ENCODE measurements at regions not wholly inside any gene's neighbourhood (a gene's known extent, or its start where the extent isn't known, plus 50 kb on each side); places are given as distances from the start of the nearest gene placed in this dataset.
A peak's percentile ranks its signal among the peaks of the same experiment; 100 is the strongest.

GRCh38 chrX:40508560-40508959 is 72.2 kb upstream of the ATP6AP2 start:
- no peaks in the 10 kb centered on the region for H3K36me3 Mint-ChIP-seq (ENCODE audit: low read depth)
- no peak for DNase-seq (ENCODE audit: low spot score)
- TF ChIP-seq, protein P1, sequence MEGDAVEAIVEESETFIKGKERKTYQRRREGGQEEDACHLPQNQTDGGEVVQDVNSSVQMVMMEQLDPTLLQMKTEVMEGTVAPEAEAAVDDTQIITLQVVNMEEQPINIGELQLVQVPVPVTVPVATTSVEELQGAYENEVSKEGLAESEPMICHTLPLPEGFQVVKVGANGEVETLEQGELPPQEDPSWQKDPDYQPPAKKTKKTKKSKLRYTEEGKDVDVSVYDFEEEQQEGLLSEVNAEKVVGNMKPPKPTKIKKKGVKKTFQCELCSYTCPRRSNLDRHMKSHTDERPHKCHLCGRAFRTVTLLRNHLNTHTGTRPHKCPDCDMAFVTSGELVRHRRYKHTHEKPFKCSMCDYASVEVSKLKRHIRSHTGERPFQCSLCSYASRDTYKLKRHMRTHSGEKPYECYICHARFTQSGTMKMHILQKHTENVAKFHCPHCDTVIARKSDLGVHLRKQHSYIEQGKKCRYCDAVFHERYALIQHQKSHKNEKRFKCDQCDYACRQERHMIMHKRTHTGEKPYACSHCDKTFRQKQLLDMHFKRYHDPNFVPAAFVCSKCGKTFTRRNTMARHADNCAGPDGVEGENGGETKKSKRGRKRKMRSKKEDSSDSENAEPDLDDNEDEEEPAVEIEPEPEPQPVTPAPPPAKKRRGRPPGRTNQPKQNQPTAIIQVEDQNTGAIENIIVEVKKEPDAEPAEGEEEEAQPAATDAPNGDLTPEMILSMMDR (IDR thresholded peaks at IDR 0.05): no peak
- no peaks in the 10 kb centered on the region for H3K27me3 Mint-ChIP-seq (ENCODE audit: low read depth)
- H3K4me3 Mint-ChIP-seq (ENCODE audit: unreplicated experiment): no peak overlapping the region
- H3K27ac Mint-ChIP-seq (ENCODE audit: unreplicated experiment): no peak overlapping the region
- H3K9me3 Mint-ChIP-seq (ENCODE audit: low read depth): peaks cover 9% of the 10 kb centered on the region
- H3K4me1 Mint-ChIP-seq (ENCODE audit: low read depth): peaks cover 18% of the 10 kb centered on the region

GRCh38 chrX:40506201-40506985 is 74.4 kb upstream of the ATP6AP2 start:
- H3K27me3 Mint-ChIP-seq (ENCODE audit: low read depth): peaks cover 3% of the 10 kb centered on the region
- peaks cover 18% of the 10 kb centered on the region for H3K4me1 Mint-ChIP-seq (ENCODE audit: low read depth)
- no peak overlapping the region for H3K4me3 Mint-ChIP-seq (ENCODE audit: unreplicated experiment)
- TF ChIP-seq, protein P1 (IDR thresholded peaks at IDR 0.05): no peak
- peaks cover 12% of the 10 kb centered on the region for H3K9me3 Mint-ChIP-seq (ENCODE audit: low read depth)
- no peak for DNase-seq (ENCODE audit: low spot score)
- no peaks in the 10 kb centered on the region for H3K36me3 Mint-ChIP-seq (ENCODE audit: low read depth)
- peak overlapping the region; percentile 37 for H3K27ac Mint-ChIP-seq (ENCODE audit: unreplicated experiment)

GRCh38 chrX:40504801-40505605 is 75.8 kb upstream of the ATP6AP2 start:
- H3K4me3 Mint-ChIP-seq (ENCODE audit: unreplicated experiment): no peak overlapping the region
- peak overlapping the region; percentile 94 for H3K27ac Mint-ChIP-seq (ENCODE audit: unreplicated experiment)
- DNase-seq (ENCODE audit: low spot score): no peak

DNA sequence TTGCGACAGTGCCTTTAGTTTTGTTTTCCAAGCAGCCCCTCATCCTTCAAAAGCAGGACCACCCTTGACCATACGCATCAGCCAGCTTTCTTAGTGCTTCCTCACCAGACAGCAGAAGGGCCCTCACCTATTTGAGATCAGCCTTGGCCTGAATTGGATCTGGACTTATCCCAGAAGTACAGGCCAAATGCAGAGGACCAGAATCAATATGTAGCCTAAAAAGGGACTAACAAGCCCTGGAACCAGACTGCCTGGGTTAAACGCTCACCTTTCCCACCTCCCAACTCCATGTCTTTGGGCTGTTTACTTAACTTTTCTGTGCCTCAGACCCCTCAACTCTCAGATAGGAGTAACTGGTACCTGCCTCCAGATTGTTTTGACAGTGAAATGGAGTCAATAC is 77.7 kb upstream of the ATP6AP2 start:
- peaks cover 18% of the 10 kb centered on the region for H3K4me1 Mint-ChIP-seq (ENCODE audit: low read depth)
- peaks cover 3% of the 10 kb centered on the region for H3K9me3 Mint-ChIP-seq (ENCODE audit: low read depth)
- no peak for DNase-seq (ENCODE audit: low spot score)
- H3K36me3 Mint-ChIP-seq (ENCODE audit: low read depth): no peaks in the 10 kb centered on the region
- H3K27me3 Mint-ChIP-seq (ENCODE audit: low read depth): peaks cover 3% of the 10 kb centered on the region
- H3K4me3 Mint-ChIP-seq (ENCODE audit: unreplicated experiment): no peak overlapping the region
- TF ChIP-seq, protein P1 (IDR thresholded peaks at IDR 0.05): no peak
- no peak overlapping the region for H3K27ac Mint-ChIP-seq (ENCODE audit: unreplicated experiment)

More at GRCh38 chrX:40504801-40505605, 75.8 kb upstream of the ATP6AP2 start:
- H3K9me3 Mint-ChIP-seq (ENCODE audit: low read depth): peaks cover 5% of the 10 kb centered on the region
- peaks cover 18% of the 10 kb centered on the region for H3K4me1 Mint-ChIP-seq (ENCODE audit: low read depth)
- peaks cover 3% of the 10 kb centered on the region for H3K27me3 Mint-ChIP-seq (ENCODE audit: low read depth)
- TF ChIP-seq, protein P1 (IDR thresholded peaks at IDR 0.05): no peak
- H3K36me3 Mint-ChIP-seq (ENCODE audit: low read depth): no peaks in the 10 kb centered on the region

- Mint-ChIP-seq H3K27ac (ENCODE audit: unreplicated experiment) (no peak overlapping the region), H3K4me1 (ENCODE audit: low read depth) (peaks cover 18% of the 10 kb centered on the region), H3K36me3 (ENCODE audit: low read depth) (no peaks in the 10 kb centered on the region), H3K27me3 (ENCODE audit: low read depth) (peaks cover 3% of the 10 kb centered on the region), H3K9me3 (ENCODE audit: low read depth) (peaks cover 3% of the 10 kb centered on the region), H3K4me3 (ENCODE audit: unreplicated experiment) (no peak overlapping the region)
- no peak for DNase-seq (ENCODE audit: low spot score)
- TF ChIP-seq, protein P1 (IDR thresholded peaks at IDR 0.05): no peak
Measured at GRCh38 chrX:40502688-40503087, 78.1 kb upstream of the ATP6AP2 start.
